DND-41 (cell line): ENCODE measurements at regions not wholly inside any gene's neighbourhood (a gene's known extent, or its start where the extent isn't known, plus 50 kb on each side); places are given as distances from the start of the nearest gene placed in this dataset.

ENCODE experiments used
- ATAC-seq: fragments of 200-7000 bp; cut with Tn5 transposase; 3 replicates; pipeline ENCODE4 v1.9.1; 2021; ENCODE audit warnings: low read depth; ENCODE audit not compliant: insufficient read depth
- DNase-seq: peaks from one replicate; pipeline ENCODE4 v3.0.0-alpha.2; 2020
- H2AFZ ChIP-seq: 2 replicates; pipeline ENCODE4 v1.6.0; 2012; ENCODE audit warnings: low read depth, low read length
- H3K27ac ChIP-seq: 2 replicates; pipeline ENCODE4 v1.5.1; 2012; ENCODE audit warnings: low read length, inconsistent platforms
- H3K27me3 ChIP-seq: fragments of 200-600 bp; sonication (generic); 2 replicates; pipeline ENCODE4 v1.6.0; 2012; ENCODE audit warnings: low read length, mild to moderate bottlenecking, inconsistent platforms; ENCODE audit not compliant: insufficient read depth, poor library complexity
- H3K36me3 ChIP-seq: 2 replicates; pipeline ENCODE4 v1.5.1; 2012; ENCODE audit warnings: low read length, inconsistent platforms; ENCODE audit not compliant: insufficient read depth
- H3K4me1 ChIP-seq: 2 replicates; pipeline ENCODE4 v1.5.1; 2012; ENCODE audit warnings: mild to moderate bottlenecking, low read length; ENCODE audit not compliant: insufficient read depth
- H3K4me2 ChIP-seq: 2 replicates; pipeline ENCODE4 v1.6.0; 2012; ENCODE audit warnings: mild to moderate bottlenecking, moderate library complexity, low read length, inconsistent platforms; ENCODE audit not compliant: insufficient read depth
- H3K4me3 ChIP-seq, 2 experiments: fragments of 200-600 bp in 1 of 2; shearing (Covaris generic) in 1 of 2; 2 replicates each; pipeline ENCODE4 v1.5.1; 2012 to 2016; ENCODE audit warnings: inconsistent platforms in 2 of 2, low read length in 2 of 2, mild to moderate bottlenecking in 2 of 2, low read depth in 1 of 2, moderate library complexity in 1 of 2
- H3K79me2 ChIP-seq: 2 replicates; pipeline ENCODE4 v1.6.0; 2012; ENCODE audit warnings: low read length, inconsistent platforms; ENCODE audit not compliant: insufficient read depth
- H3K9ac ChIP-seq: 2 replicates; pipeline ENCODE4 v1.6.0; 2012; ENCODE audit warnings: low read depth, mild to moderate bottlenecking, inconsistent platforms, low read length, moderate library complexity
- H3K9me3 ChIP-seq: 2 replicates; pipeline ENCODE4 v1.5.1; 2012; ENCODE audit warnings: low read length, moderate library complexity, mild to moderate bottlenecking, inconsistent platforms; ENCODE audit not compliant: insufficient read depth, severe bottlenecking
- H4K20me1 ChIP-seq: 2 replicates; pipeline ENCODE4 v1.6.0; 2012; ENCODE audit warnings: low read length; ENCODE audit not compliant: insufficient read depth
- CTCF ChIP-seq: IDR thresholded peaks from 2 replicates; pipeline ENCODE4 v1.5.1; 2012; ENCODE audit warnings: borderline replicate concordance, low read length, moderate library complexity, mild to moderate bottlenecking; ENCODE audit not compliant: poor library complexity, severe bottlenecking; ENCODE audit errors: extremely low read depth
- EZH2 ChIP-seq: IDR thresholded peaks from 3 replicates; pipeline ENCODE4 v1.6.1; 2012; ENCODE audit warnings: borderline replicate concordance, low read depth, mild to moderate bottlenecking, moderate library complexity, low read length, inconsistent platforms; ENCODE audit not compliant: severe bottlenecking

- no peak for TF ChIP-seq EZH2
- no peak for TF ChIP-seq CTCF
- no peak overlapping the region for H3K9ac ChIP-seq
- DNase-seq: no peak
- H3K79me2 ChIP-seq: no peaks in the 10 kb centered on the region
- H3K27ac ChIP-seq: no peak overlapping the region
- no peaks in the 10 kb centered on the region for H3K36me3 ChIP-seq
- no peaks in the 10 kb centered on the region for H3K27me3 ChIP-seq
- H3K4me2 ChIP-seq: no peak overlapping the region
- no peaks in the 10 kb centered on the region for H3K4me1 ChIP-seq
- no peak for ATAC-seq
- H4K20me1 ChIP-seq: no peaks in the 10 kb centered on the region
- H3K9me3 ChIP-seq: no peaks in the 10 kb centered on the region
- no peak overlapping the region for H2AFZ ChIP-seq
- no peak overlapping the region for H3K4me3 ChIP-seq
Measured at GRCh38 chr9:79222483-79222882, 349.3 kb upstream of the TLE4 start.

GRCh38 chr9:79224672-79225433 lies 346.9 kb upstream of the TLE4 start:
- no peak overlapping the region for H3K27ac ChIP-seq
- no peak overlapping the region for H3K4me3 ChIP-seq
- H3K4me2 ChIP-seq: no peak overlapping the region
- TF ChIP-seq EZH2: no peak
- TF ChIP-seq CTCF: no peak
- no peak overlapping the region for H2AFZ ChIP-seq
- no peak for ATAC-seq
- no peaks in the 10 kb centered on the region for H3K27me3 ChIP-seq
- H3K79me2 ChIP-seq: no peaks in the 10 kb centered on the region
- no peaks in the 10 kb centered on the region for H3K9me3 ChIP-seq
- no peaks in the 10 kb centered on the region for H4K20me1 ChIP-seq
- no peaks in the 10 kb centered on the region for H3K36me3 ChIP-seq
- no peak overlapping the region for H3K9ac ChIP-seq
- H3K4me1 ChIP-seq: no peaks in the 10 kb centered on the region
- DNase-seq: no peak

GRCh38 chr9:79233542-79233941 lies 338.2 kb upstream of the TLE4 start:
- no peak overlapping the region for H3K4me3 ChIP-seq
- no peak for TF ChIP-seq EZH2
- TF ChIP-seq CTCF: peak; percentile 39
- no peak overlapping the region for H3K27ac ChIP-seq
- no peaks in the 10 kb centered on the region for H3K79me2 ChIP-seq
- H3K4me2 ChIP-seq: no peak overlapping the region
- no peaks in the 10 kb centered on the region for H3K9me3 ChIP-seq
- H3K36me3 ChIP-seq: no peaks in the 10 kb centered on the region
- no peaks in the 10 kb centered on the region for H4K20me1 ChIP-seq
- no peak overlapping the region for H3K9ac ChIP-seq
- no peak for ATAC-seq
- no peaks in the 10 kb centered on the region for H3K4me1 ChIP-seq
- DNase-seq: no peak
- H3K27me3 ChIP-seq: no peaks in the 10 kb centered on the region
- H2AFZ ChIP-seq: no peak overlapping the region
